H1 (cell line): ENCODE measurements at regions not wholly inside any gene's neighbourhood (a gene's known extent, or its start where the extent isn't known, plus 50 kb on each side); places are given as distances from the start of the nearest gene placed in this dataset.
"Not testable (repeated sequence)": the region's sequence is repeated elsewhere in the genome, so short reads cannot be mapped to it uniquely, and the experiment has no call there.

ENCODE experiments used
- ATF2 ChIP-seq: IDR thresholded peaks from 2 replicates; pipeline ENCODE4 v1.6.1; 2012; ENCODE audit warnings: low read length, inconsistent platforms
- ATF3 ChIP-seq: IDR thresholded peaks from 2 replicates; pipeline ENCODE4 v1.6.1; 2011; ENCODE audit warnings: low read depth, mild to moderate bottlenecking, low read length; ENCODE audit not compliant: insufficient read depth
- CTCF ChIP-seq, 3 experiments: IDR thresholded peaks; 1 replicate in 2 of 3; 2 replicates in 1 of 3; pipeline versions ENCODE4 v1.5.1 to v1.6.1; 2011; ENCODE audit warnings: low read length in 3 of 3, mild to moderate bottlenecking in 3 of 3, inconsistent platforms in 2 of 3, low read depth in 1 of 3, moderate library complexity in 1 of 3; ENCODE audit not compliant: insufficient read depth in 1 of 3; ENCODE audit errors: control extremely low read depth in 1 of 3
- EP300 ChIP-seq, 2 experiments: IDR thresholded peaks; 1 replicate in 1 of 2; 2 replicates in 1 of 2; pipeline ENCODE4 v1.6.1; 2011 to 2012; ENCODE audit warnings: low read depth in 2 of 2, low read length in 2 of 2, mild to moderate bottlenecking in 2 of 2, borderline replicate concordance in 1 of 2, inconsistent platforms in 1 of 2, moderate library complexity in 1 of 2
- POLR2A ChIP-seq, 2 experiments: IDR thresholded peaks; 1 replicate in 1 of 2; 2 replicates in 1 of 2; pipeline ENCODE4 v1.6.1; 2011; ENCODE audit warnings: low read depth in 2 of 2, low read length in 2 of 2, mild to moderate bottlenecking in 2 of 2; ENCODE audit errors: control extremely low read depth in 1 of 2
- POLR2AphosphoS5 ChIP-seq: IDR thresholded peaks from 2 replicates; pipeline ENCODE4 v1.6.1; 2011; ENCODE audit warnings: low read depth, low read length
- YY1 ChIP-seq: IDR thresholded peaks from 2 replicates; pipeline ENCODE4 v1.6.1; 2011; ENCODE audit warnings: low read depth, mild to moderate bottlenecking, low read length

- TF ChIP-seq POLR2A (IDR thresholded peaks at IDR 0.05; ENCODE audit: control extremely low read depth in 1 of 2, low read depth in 2 of 2, low read length in 2 of 2); CTCF (IDR thresholded peaks at IDR 0.05; ENCODE audit: control extremely low read depth in 1 of 3, insufficient read depth in 1 of 3, low read depth in 1 of 3, low read length in 3 of 3); ATF2; ATF3; POLR2AphosphoS5; EP300 (IDR thresholded peaks at IDR 0.05; ENCODE audit: borderline replicate concordance in 1 of 2, low read depth in 2 of 2, low read length in 2 of 2); YY1: not testable (repeated sequence)
Observed at GRCh38 chr2:87571889-87572465, 175.9 kb upstream of the PLGLB2 start.
